ENCODE measurements at regions not wholly inside any gene's neighbourhood (a gene's known extent, or its start where the extent isn't known, plus 50 kb on each side); places are given as distances from the start of the nearest gene placed in this dataset.

DNA sequence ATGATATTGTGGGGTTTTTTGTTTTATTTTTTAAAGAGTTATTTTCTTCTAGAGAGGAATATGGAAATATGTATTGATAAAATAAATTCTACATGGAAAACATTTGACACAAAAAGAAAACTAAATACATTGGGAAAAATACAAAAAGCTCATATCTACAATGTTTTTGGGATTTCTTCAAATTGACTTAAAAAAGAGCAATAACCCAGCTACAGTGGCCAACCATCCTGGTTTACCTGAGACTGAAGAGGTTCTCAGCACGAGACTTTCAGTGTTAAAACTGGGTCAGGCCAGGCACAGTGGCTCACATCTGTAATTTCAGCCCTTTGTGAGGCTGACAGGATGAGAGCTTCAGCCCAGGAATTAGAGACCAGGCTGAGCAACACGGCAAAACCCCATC, 56.7 kb upstream of the MYCN start:
- BruUV-seq (replicated peaks), result no TSS peak
- Histone ChIP-seq H3K27ac (ENCODE audit: low read length) (no peak overlapping the region), H3K27me3 (ENCODE audit: control insufficient read depth, insufficient read depth, low read length) (no peaks in the 10 kb centered on the region), H3K4me1 (ENCODE audit: control insufficient read depth, insufficient read depth, low read length) (no peaks in the 10 kb centered on the region), H3K9me3 (ENCODE audit: control insufficient read depth, insufficient read depth, low read depth, low read length) (no peaks in the 10 kb centered on the region), H3K36me3 (ENCODE audit: control insufficient read depth, insufficient read depth, low read length) (no peaks in the 10 kb centered on the region), H3K4me3 (ENCODE audit: low read depth in 2 of 2, low read length in 2 of 2) (no peak overlapping the region)
- no peak for DNase-seq (ENCODE audit: low read depth, low spot score)
- in situ Hi-C loops (cut with HindIII; ENCODE audit: low pct_unique_long_range_greater_than_20kb, low sequenced_read_pairs), result no loop called here
- no peak for TF ChIP-seq SIN3A (IDR thresholded peaks at IDR 0.05; ENCODE audit: borderline replicate concordance, insufficient read depth, low read depth, low read length)
- no peak for TF ChIP-seq POLR2AphosphoS5 (IDR thresholded peaks at IDR 0.05; ENCODE audit: low read depth, low read length)
- no peak for TF ChIP-seq CTCF (IDR thresholded peaks at IDR 0.05)
- no peak for TF ChIP-seq REST (IDR thresholded peaks at IDR 0.05; ENCODE audit: insufficient read depth in 1 of 2, low read depth in 2 of 2, low read length in 1 of 2)
- no peak for TF ChIP-seq TCF7L2 (IDR thresholded peaks at IDR 0.05; ENCODE audit: low read depth, low read length)
- POLR2A ChIA-PET, result no interaction called here
- CTCF ChIA-PET, result no interaction called here
- intact Hi-C loops (cut with micrococcal nuclease; ENCODE audit: unreplicated experiment), result no loop called here
- ATAC-seq, result no peak

DNA sequence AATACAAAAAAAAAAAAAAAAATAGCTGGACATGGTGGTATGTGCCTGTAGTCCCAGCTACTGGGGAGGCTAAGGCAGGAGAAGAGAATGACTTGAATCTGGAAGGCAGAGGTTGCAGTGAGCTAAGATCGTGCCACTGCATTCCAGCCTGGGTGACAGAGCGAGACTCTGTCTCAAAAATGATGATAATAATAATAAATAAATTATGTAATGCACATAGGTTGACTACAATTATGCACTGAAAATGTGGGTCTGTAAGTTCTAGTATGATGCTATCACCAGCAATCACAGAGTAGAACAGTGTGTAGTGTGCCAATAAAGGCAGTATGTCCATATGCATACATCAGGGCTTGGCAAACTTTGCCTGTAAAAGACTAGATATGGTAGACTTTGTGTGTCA, 55.6 kb upstream of the MYCN start:
- TF ChIP-seq TCF7L2 (IDR thresholded peaks at IDR 0.05; ENCODE audit: low read depth, low read length) (no peak), POLR2AphosphoS5 (IDR thresholded peaks at IDR 0.05; ENCODE audit: low read depth, low read length) (no peak), REST (IDR thresholded peaks at IDR 0.05; ENCODE audit: insufficient read depth in 1 of 2, low read depth in 2 of 2, low read length in 1 of 2) (no peak), CTCF (IDR thresholded peaks at IDR 0.05) (no peak), SIN3A (IDR thresholded peaks at IDR 0.05; ENCODE audit: borderline replicate concordance, insufficient read depth, low read depth, low read length) (no peak)
- H3K9me3 ChIP-seq (ENCODE audit: control insufficient read depth, insufficient read depth, low read depth, low read length), result no peaks in the 10 kb centered on the region
- DNase-seq (ENCODE audit: low read depth, low spot score) (no peak), ATAC-seq (no peak)
- no TSS peak for BruUV-seq (replicated peaks)
- no peaks in the 10 kb centered on the region for H3K36me3 ChIP-seq (ENCODE audit: control insufficient read depth, insufficient read depth, low read length)
- intact Hi-C loops (cut with micrococcal nuclease; ENCODE audit: unreplicated experiment), result no loop called here
- ChIA-PET CTCF (no interaction called here), POLR2A (no interaction called here)
- H3K4me1 ChIP-seq (ENCODE audit: control insufficient read depth, insufficient read depth, low read length), result no peaks in the 10 kb centered on the region
- in situ Hi-C loops (cut with HindIII; ENCODE audit: low pct_unique_long_range_greater_than_20kb, low sequenced_read_pairs), result no loop called here
- no peak overlapping the region for H3K4me3 ChIP-seq (ENCODE audit: low read depth in 2 of 2, low read length in 2 of 2)
- no peak overlapping the region for H3K27ac ChIP-seq (ENCODE audit: low read length)
- no peaks in the 10 kb centered on the region for H3K27me3 ChIP-seq (ENCODE audit: control insufficient read depth, insufficient read depth, low read length)
